Colonic mucosa (tissue), 4 donors: ENCODE measurements at regions not wholly inside any gene's neighbourhood (a gene's known extent, or its start where the extent isn't known, plus 50 kb on each side); places are given as distances from the start of the nearest gene placed in this dataset.

Experiments
- DNase-seq: peaks from one replicate; pipeline ENCODE4 v3.0.0-alpha.2; 2020
- H3K27ac ChIP-seq: fragments of 200-600 bp; one replicate; pipeline ENCODE4 v1.8.0; 2021
- H3K27me3 ChIP-seq: fragments of 200-600 bp; one replicate; pipeline ENCODE4 v1.8.0; 2021
- H3K36me3 ChIP-seq: fragments of 200-600 bp; one replicate; pipeline ENCODE4 v1.8.0; 2021
- H3K4me1 ChIP-seq: fragments of 200-600 bp; one replicate; pipeline ENCODE4 v1.8.0; 2021; ENCODE audit warnings: mild to moderate bottlenecking
- H3K4me3 ChIP-seq: fragments of 200-600 bp; one replicate; pipeline ENCODE4 v1.8.0; 2021
- H3K9ac ChIP-seq, 2 donors: one replicate each; pipeline ENCODE4 v1.7.0; 2013; ENCODE audit warnings: control low read depth in 2 of 2, low read depth in 2 of 2, low read length in 2 of 2
- H3K9me3 ChIP-seq: fragments of 200-600 bp; one replicate; pipeline ENCODE4 v1.8.0; 2021
- CTCF ChIP-seq: fragments of 200-600 bp; IDR thresholded peaks from one replicate; pipeline ENCODE4 v1.8.0; 2022; ENCODE audit warnings: antibody characterized with exemption, mild to moderate bottlenecking
- intact Hi-C: fragments of 100-400 bp; cut with DNase I; formaldehyde crosslinking; loops from one replicate; pipeline ENCODE4 v1.14.1; 2022
- donor health status: healthy.
- donor health status: DM: no; HTN: no; CAD: no.
- donor health status: DM: no; HTN: no; CAD: no.

- TF ChIP-seq CTCF = no peak
- H3K9ac ChIP-seq = no peak overlapping the region
- H3K36me3 ChIP-seq = no peaks in the 10 kb centered on the region
- no peak for DNase-seq
- H3K4me3 ChIP-seq = no peak overlapping the region
- intact Hi-C loops = no loop called here
- H3K9me3 ChIP-seq = no peaks in the 10 kb centered on the region
- no peak overlapping the region for H3K27ac ChIP-seq
- H3K4me1 ChIP-seq = no peaks in the 10 kb centered on the region
- no peaks in the 10 kb centered on the region for H3K27me3 ChIP-seq
Observed at GRCh38 chr3:22161315-22161714, 410.3 kb upstream of the ZNF385D start.

GRCh38 chr3:22170370-22170769, 419.4 kb upstream of the ZNF385D start:
- Histone ChIP-seq H3K9ac (no peak overlapping the region), H3K36me3 (no peaks in the 10 kb centered on the region), H3K4me1 (no peaks in the 10 kb centered on the region), H3K27ac (no peak overlapping the region), H3K27me3 (no peaks in the 10 kb centered on the region), H3K9me3 (no peaks in the 10 kb centered on the region), H3K4me3 (no peak overlapping the region)
- no peak for TF ChIP-seq CTCF
- intact Hi-C loops = no loop called here
- no peak for DNase-seq

- no peak for TF ChIP-seq CTCF
- intact Hi-C loops = no loop called here
- H3K27me3 ChIP-seq = no peaks in the 10 kb centered on the region
- no peak overlapping the region for H3K27ac ChIP-seq
- no peak overlapping the region for H3K9ac ChIP-seq
- H3K9me3 ChIP-seq = no peaks in the 10 kb centered on the region
- DNase-seq = no peak
- no peaks in the 10 kb centered on the region for H3K36me3 ChIP-seq
- no peak overlapping the region for H3K4me3 ChIP-seq
- H3K4me1 ChIP-seq = no peaks in the 10 kb centered on the region
Observed at GRCh38 chr3:22172964-22173363, 422.0 kb upstream of the ZNF385D start.

- Histone ChIP-seq H3K4me1 (no peaks in the 10 kb centered on the region), H3K36me3 (no peaks in the 10 kb centered on the region), H3K27ac (no peak overlapping the region), H3K4me3 (no peak overlapping the region), H3K9ac (no peak overlapping the region), H3K27me3 (no peaks in the 10 kb centered on the region), H3K9me3 (no peaks in the 10 kb centered on the region)
- no peak for TF ChIP-seq CTCF
- intact Hi-C loops = no loop called here
- DNase-seq = no peak
Observed at GRCh38 chr3:22175947-22176346, 424.9 kb upstream of the ZNF385D start.

GRCh38 chr3:22176911-22177310, 425.9 kb upstream of the ZNF385D start:
- Histone ChIP-seq H3K9ac (no peak overlapping the region), H3K4me3 (no peak overlapping the region), H3K4me1 (no peaks in the 10 kb centered on the region), H3K9me3 (no peaks in the 10 kb centered on the region), H3K27ac (no peak overlapping the region), H3K27me3 (no peaks in the 10 kb centered on the region), H3K36me3 (no peaks in the 10 kb centered on the region)
- no peak for DNase-seq
- intact Hi-C loops = no loop called here
- no peak for TF ChIP-seq CTCF

- Histone ChIP-seq H3K9me3 (no peaks in the 10 kb centered on the region), H3K4me1 (no peaks in the 10 kb centered on the region), H3K27me3 (no peaks in the 10 kb centered on the region), H3K4me3 (no peak overlapping the region), H3K36me3 (no peaks in the 10 kb centered on the region), H3K27ac (no peak overlapping the region), H3K9ac (no peak overlapping the region)
- intact Hi-C loops = no loop called here
- no peak for DNase-seq
- TF ChIP-seq CTCF = no peak
Observed at GRCh38 chr3:22189616-22190015, 438.6 kb upstream of the ZNF385D start.
